Transverse colon (tissue), 4 donors: ENCODE measurements at regions not wholly inside any gene's neighbourhood (a gene's known extent, or its start where the extent isn't known, plus 50 kb on each side); places are given as distances from the start of the nearest gene placed in this dataset.
"Not testable (repeated sequence)": the region's sequence is repeated elsewhere in the genome, so short reads cannot be mapped to it uniquely, and the experiment has no call there.

ENCODE experiments used
- DNase-seq: peaks from one replicate; pipeline ENCODE4 v3.0.0-alpha.2; 2019
- H3K27ac ChIP-seq, 4 donors: fragments of 200-600 bp; sonication (generic); 2 replicates each; pipeline ENCODE4 v1.5.1; 2016 to 2018; ENCODE audit warnings: inconsistent platforms in 4 of 4
- H3K27me3 ChIP-seq: fragments of 200-600 bp; sonication (generic); 2 replicates; pipeline ENCODE4 v1.5.1; 2017; ENCODE audit warnings: inconsistent platforms
- H3K36me3 ChIP-seq, 4 donors: fragments of 200-600 bp; sonication (generic); 2 replicates each; pipeline ENCODE4 v1.5.1; 2017 to 2019; ENCODE audit warnings: inconsistent platforms in 4 of 4
- H3K4me1 ChIP-seq, 4 donors: fragments of 200-600 bp; sonication (generic); 2 replicates each; pipeline ENCODE4 v1.5.1; 2017 to 2020; ENCODE audit warnings: inconsistent platforms in 4 of 4
- H3K4me3 ChIP-seq, 4 donors: fragments of 200-600 bp; sonication (generic); 1 replicate in 1 of 4; 2 replicates in 3 of 4; pipeline versions ENCODE4 v1.5.1 to v1.6.1; 2017 to 2019; ENCODE audit warnings: inconsistent platforms in 4 of 4
- H3K9me3 ChIP-seq, 2 donors: fragments of 200-600 bp; sonication (generic); 2 replicates each; pipeline ENCODE4 v1.5.1; 2017 to 2019; ENCODE audit warnings: inconsistent platforms in 2 of 2
- EP300 ChIP-seq: sonication (generic); formaldehyde crosslinking; IDR thresholded peaks from one replicate; pipeline ENCODE4 v1.6.1; 2017; ENCODE audit warnings: antibody characterized with exemption, low read depth
- POLR2A ChIP-seq: fragments of 450-650 bp; IDR thresholded peaks from one replicate; pipeline ENCODE4 v1.6.1; 2016; ENCODE audit warnings: antibody characterized with exemption, mild to moderate bottlenecking, moderate library complexity
- POLR2AphosphoS5 ChIP-seq, 3 donors: sonication (generic); formaldehyde crosslinking; IDR thresholded peaks; one replicate each; pipeline ENCODE4 v1.6.1; 2016; ENCODE audit warnings: antibody characterized with exemption in 3 of 3
- WGBS, 2 donors: methylation state at CpG; one replicate each; pipeline ENCODE4 v1.1.5; 2018; ENCODE audit warnings: low coverage in 1 of 2; 5-methylcytosine and 5-hydroxymethylcytosine counted together
- in situ Hi-C, 4 donors: fragments of 200-750 bp; cut with MboI; loops; one replicate each; pipeline versions ENCODE4 v1.15.0 to v1.15.1; 2017; ENCODE audit warnings: low sequenced_read_pairs in 3 of 4, low pct_ligation_motif_present in 1 of 4, low pct_unique_long_range_greater_than_20kb in 1 of 4
- intact Hi-C: fragments of 100-400 bp; cut with DNase I; formaldehyde crosslinking; loops from one replicate; pipeline ENCODE4 v1.15.1; 2023; ENCODE audit warnings: low total_unique reads
- TF ChIP-seq, protein P1 (sequence below), 5 experiments: fragments of 200-600 bp in 3 of 5; fragments of 450-650 bp in 2 of 5; sonication (generic) in 3 of 5; IDR thresholded peaks; 1 replicate in 2 of 5; 2 replicates in 3 of 5; pipeline ENCODE4 v1.5.1; 2016 to 2017; ENCODE audit warnings: antibody characterized with exemption in 5 of 5, inconsistent platforms in 3 of 5, mild to moderate bottlenecking in 2 of 5, moderate library complexity in 1 of 5

DNA sequence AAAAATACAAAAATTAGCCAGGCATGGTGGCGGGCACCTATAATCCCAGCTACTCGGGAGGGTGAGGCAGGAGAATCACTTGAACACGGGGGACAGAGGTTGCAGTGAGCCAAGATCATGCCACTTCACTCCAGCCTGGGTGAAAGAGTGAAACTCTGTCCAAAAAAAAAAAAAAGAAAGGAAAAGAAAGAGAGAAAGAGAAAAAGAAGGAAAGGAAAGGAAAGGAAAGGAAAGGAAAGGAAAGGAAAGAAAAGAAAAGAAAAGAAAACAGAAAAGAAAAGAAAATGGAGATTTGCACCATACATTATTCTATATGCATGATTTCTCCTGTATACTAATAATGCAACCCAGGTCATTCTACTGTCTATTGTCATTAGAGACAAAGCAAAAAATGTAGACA, 421.5 kb downstream of the PCDH19 start:
- H3K36me3 ChIP-seq, H3K4me3 ChIP-seq, H3K27me3 ChIP-seq, H3K4me1 ChIP-seq, intact Hi-C loops, in situ Hi-C loops, H3K9me3 ChIP-seq, DNase-seq, H3K27ac ChIP-seq: not testable (repeated sequence)
- 78% methylated on average over 3 of the region's 3 CpGs; no CpG with 5 or more reads in 1 of the 2 donors for WGBS, 2 donors

DNA sequence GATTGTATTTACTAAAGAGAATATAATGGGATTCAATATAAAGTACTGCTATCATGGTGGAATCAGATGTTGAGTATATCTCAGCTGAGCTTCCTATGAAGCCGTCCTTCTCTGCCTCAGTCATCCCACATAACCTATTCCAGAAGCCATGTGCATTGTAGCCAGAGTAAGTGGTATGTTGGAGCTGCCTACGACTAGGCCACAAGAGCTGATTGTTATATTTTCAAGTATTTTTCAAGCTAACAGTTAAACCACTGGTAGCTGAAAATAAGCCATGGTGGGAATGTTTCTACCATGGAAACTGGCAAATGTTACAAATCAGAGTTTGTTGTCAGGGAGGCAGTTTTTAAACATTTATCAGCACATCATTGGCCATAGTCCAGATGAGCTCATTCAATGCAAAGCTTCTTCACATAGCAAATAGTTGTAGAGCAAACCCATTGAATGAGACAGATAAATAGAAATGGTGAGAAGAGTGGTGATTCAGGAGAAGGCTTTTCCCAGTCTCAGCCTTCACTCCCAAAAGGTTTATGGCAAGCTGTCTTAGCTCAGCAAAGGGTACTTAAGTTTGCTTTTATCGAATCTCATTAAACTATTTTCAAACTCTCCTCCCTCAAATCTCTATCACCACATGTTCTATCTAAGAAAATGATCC, 436.4 kb downstream of the PCDH19 start:
- WGBS, 2 donors: 82% methylated on average over 3 of the region's 3 CpGs; no CpG with 5 or more reads in 1 of the 2 donors

DNA sequence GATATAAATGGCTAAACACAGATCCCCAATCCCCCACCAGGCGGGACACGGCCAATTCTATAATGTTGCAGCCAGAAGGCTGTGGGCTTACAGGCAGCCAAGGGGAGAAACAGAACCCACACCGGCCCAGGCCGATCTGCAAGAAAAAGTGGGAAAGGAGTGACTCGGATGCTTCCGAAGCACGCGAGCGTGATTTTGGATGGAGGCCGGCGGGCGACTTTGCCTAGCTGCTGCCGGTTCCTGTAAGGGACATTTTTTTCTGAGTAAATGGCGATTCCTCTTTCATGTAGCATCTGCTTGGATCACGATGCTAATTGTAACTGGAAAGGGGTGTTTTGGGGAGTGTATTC, 470.2 kb downstream of the PCDH19 start:
- TF ChIP-seq, protein P1, sequence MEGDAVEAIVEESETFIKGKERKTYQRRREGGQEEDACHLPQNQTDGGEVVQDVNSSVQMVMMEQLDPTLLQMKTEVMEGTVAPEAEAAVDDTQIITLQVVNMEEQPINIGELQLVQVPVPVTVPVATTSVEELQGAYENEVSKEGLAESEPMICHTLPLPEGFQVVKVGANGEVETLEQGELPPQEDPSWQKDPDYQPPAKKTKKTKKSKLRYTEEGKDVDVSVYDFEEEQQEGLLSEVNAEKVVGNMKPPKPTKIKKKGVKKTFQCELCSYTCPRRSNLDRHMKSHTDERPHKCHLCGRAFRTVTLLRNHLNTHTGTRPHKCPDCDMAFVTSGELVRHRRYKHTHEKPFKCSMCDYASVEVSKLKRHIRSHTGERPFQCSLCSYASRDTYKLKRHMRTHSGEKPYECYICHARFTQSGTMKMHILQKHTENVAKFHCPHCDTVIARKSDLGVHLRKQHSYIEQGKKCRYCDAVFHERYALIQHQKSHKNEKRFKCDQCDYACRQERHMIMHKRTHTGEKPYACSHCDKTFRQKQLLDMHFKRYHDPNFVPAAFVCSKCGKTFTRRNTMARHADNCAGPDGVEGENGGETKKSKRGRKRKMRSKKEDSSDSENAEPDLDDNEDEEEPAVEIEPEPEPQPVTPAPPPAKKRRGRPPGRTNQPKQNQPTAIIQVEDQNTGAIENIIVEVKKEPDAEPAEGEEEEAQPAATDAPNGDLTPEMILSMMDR (IDR thresholded peaks at IDR 0.05): no peak
- no peak for TF ChIP-seq POLR2AphosphoS5 (IDR thresholded peaks at IDR 0.05)
- no peak for TF ChIP-seq POLR2A
- H3K27me3 ChIP-seq: no peaks in the 10 kb centered on the region
- H3K27ac ChIP-seq: no peak overlapping the region
- in situ Hi-C loops (no loop called here), intact Hi-C loops (no loop called here)
- no peak overlapping the region for H3K4me3 ChIP-seq
- no peaks in the 10 kb centered on the region for H3K4me1 ChIP-seq
- H3K9me3 ChIP-seq: no peaks in the 10 kb centered on the region
- 48 to 83% methylated on average over 3 to 15 of the region's 15 CpGs for WGBS, 2 donors
- H3K36me3 ChIP-seq: no peaks in the 10 kb centered on the region
- DNase-seq: no peak

More for the DNA sequence above, 436.4 kb downstream of the PCDH19 start:
- Histone ChIP-seq H3K4me1 (no peaks in the 10 kb centered on the region), H3K27ac (no peak overlapping the region), H3K36me3 (no peaks in the 10 kb centered on the region), H3K4me3 (no peak overlapping the region), H3K27me3 (no peaks in the 10 kb centered on the region), H3K9me3 (no peaks in the 10 kb centered on the region)
- no peak for DNase-seq
- in situ Hi-C loops: no loop called here
- intact Hi-C loops: no loop called here
- TF ChIP-seq EP300 (no peak), POLR2AphosphoS5 (IDR thresholded peaks at IDR 0.05) (no peak), POLR2A (no peak)
- TF ChIP-seq, protein P1 (IDR thresholded peaks at IDR 0.05): no peak

DNA sequence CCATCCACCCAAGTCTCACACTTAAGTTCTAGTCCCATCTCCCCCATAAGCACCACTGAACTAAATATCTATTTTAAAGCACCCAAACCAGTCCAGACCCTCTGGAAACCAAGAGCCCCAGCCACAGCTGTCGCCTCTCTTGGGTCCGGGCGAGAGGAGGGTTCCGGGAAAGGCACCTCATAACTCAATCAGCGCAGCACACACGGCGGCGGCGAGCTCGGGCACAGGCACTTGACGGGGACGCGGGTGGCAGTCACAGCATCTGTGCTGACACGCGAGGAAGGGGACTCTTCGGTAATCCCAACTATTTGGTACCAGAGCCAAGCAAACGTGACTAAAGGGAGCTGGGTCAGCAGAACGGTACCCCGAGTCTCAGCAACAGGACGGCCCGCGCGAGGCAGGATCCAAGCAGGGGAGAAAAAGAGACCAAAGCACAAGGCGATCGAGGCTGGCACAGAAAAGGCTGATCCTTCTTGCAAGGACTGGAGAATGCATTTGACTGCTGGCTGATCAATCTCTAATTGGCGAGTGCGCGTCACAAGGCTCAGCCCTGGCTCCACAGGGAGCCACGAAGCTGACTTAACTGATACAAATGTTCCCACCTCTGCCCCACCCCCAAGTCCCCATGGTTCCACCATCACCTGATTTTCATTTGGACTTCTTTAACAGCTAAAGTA, 470.7 kb downstream of the PCDH19 start:
- H3K4me3 ChIP-seq, in situ Hi-C loops, H3K36me3 ChIP-seq, H3K4me1 ChIP-seq, H3K27me3 ChIP-seq, DNase-seq, intact Hi-C loops, H3K9me3 ChIP-seq, H3K27ac ChIP-seq: not testable (repeated sequence)
- WGBS, 2 donors: 86% methylated on average over 29 of the region's 29 CpGs; no CpG with 5 or more reads in 1 of the 2 donors

DNA sequence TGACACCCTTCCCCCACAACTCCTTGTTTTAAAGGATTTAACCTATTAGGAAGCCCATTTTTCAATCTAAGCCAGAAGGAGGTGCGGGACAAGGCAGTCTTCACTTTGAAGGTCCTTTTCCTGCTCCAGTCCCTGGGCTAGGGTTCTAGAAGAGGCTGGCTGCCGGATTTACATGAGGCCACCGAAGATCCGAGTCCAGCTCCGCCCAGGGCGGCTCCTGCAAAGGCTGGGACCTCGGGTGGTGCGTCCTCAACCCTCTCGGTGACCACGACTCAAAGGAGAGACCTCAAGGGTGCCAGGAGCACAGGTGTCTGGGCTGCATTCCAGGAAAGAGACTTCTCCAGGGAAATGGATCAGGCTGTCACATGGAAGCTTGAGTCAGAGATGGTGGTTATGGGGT, 471.6 kb downstream of the PCDH19 start:
- intact Hi-C loops: no loop called here

More for the DNA sequence above, 471.6 kb downstream of the PCDH19 start:
- 84 to 100% methylated on average over 1 to 7 of the region's 10 CpGs for WGBS, 2 donors
- no peaks in the 10 kb centered on the region for H3K36me3 ChIP-seq
- no peaks in the 10 kb centered on the region for H3K27me3 ChIP-seq
- DNase-seq: no peak
- H3K4me3 ChIP-seq: no peak overlapping the region
- TF ChIP-seq EP300 (no peak), POLR2AphosphoS5 (IDR thresholded peaks at IDR 0.05) (no peak), POLR2A (no peak)
- TF ChIP-seq, protein P1 (IDR thresholded peaks at IDR 0.05): no peak
- no peak overlapping the region for H3K27ac ChIP-seq
- H3K4me1 ChIP-seq: no peaks in the 10 kb centered on the region
- in situ Hi-C loops: no loop called here
- no peaks in the 10 kb centered on the region for H3K9me3 ChIP-seq
